ENCODE measurements at regions not wholly inside any gene's neighbourhood (a gene's known extent, or its start where the extent isn't known, plus 50 kb on each side); places are given as distances from the start of the nearest gene placed in this dataset.
"Not testable (repeated sequence)": the region's sequence is repeated elsewhere in the genome, so short reads cannot be mapped to it uniquely, and the experiment has no call there.

DNA sequence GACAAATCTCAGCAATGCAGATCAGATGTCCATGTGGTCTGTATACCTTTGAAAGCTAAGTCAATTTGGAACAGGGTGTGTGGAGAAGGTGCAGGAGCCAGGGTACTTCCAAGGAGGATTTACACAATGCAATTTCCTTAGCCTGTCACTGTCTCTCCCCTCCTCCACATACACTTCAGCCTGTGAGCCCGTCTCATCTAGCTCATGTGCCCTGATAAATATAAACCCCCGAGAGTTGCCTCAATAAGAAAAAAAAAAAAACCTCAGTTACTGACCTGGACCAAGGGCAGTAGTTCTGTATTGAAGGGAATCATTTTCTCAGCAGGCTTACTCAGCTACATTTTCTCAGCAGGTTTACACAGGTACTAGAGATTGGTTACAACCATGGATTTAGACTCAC, 132.1 kb upstream of the PELI2 start:
- no peak for DNase-seq

DNA sequence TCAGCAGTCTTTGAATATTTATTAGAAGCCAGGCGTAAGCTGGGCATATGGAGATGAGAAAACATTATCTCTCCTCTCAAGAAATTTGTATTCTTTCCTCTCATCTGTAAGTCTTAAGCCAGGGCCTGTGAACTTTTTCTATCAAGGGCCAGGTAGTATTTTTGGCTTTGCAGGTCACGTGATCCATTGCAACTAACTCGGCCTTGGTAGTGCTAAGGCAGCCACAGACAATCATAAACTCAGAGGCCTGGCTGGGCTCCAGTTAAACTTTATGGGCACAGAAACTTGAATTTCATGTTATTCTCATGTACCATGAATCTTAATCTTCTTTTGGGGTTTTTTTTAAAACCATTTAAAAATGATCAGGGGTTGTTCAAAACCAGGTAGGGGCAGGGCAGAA, 117.4 kb upstream of the PELI2 start:
- no peak for DNase-seq

GRCh38 chr14:56002342-56002741, 115.9 kb upstream of the PELI2 start:
- DNase-seq = no peak

GRCh38 chr14:56002876-56003625, 115.2 kb upstream of the PELI2 start:
- DNase-seq = no peak

DNA sequence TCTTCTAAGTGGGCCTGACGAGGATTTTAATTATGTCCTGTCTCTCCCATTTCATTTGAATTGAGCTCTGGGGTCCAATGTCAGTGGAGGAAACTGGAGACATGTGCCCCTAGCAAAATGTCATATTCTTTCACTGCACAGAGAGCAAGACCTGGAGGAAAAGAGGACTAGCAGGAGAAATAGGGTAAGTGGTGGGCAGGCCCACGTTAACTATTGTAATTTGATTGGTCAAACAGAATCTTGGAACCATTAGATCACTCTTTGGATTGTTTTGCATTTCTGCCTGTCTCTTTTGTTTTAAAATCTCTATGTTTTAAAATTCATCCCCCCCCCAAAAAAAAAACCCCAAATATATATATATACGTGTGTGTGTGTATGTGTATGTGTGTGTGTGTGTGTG, 113.9 kb upstream of the PELI2 start:
- no peak for DNase-seq

- peak in 1 of 2 experiments; percentile 23 for DNase-seq
Observed at GRCh38 chr14:56004786-56005185, 113.4 kb upstream of the PELI2 start.

- no peak for DNase-seq
Observed at GRCh38 chr14:56005191-56006053, 112.8 kb upstream of the PELI2 start.

DNA sequence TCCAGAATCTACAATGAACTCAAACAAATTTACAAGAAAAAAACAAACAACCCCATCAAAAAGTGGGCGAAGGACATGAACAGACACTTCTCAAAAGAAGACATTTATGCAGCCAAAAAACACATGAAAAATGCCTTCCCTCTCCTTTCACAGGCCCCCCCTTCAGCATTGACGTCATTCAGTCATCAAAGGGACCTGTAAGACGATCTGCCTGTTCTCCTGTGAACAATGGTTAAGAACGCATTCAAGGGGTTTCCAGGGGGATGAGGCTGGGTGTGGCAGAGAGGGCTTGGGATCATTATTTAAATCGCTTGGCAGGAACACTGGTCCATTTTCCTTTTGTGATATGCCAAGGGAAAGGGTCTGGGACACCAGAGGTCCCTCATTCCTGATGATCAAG, 110.7 kb upstream of the PELI2 start:
- DNase-seq = not testable (repeated sequence)

- no peak for DNase-seq
Observed at GRCh38 chr14:56008150-56008549, 110.1 kb upstream of the PELI2 start.

GRCh38 chr14:56008661-56009060, 109.5 kb upstream of the PELI2 start:
- not testable (repeated sequence) for DNase-seq

DNA sequence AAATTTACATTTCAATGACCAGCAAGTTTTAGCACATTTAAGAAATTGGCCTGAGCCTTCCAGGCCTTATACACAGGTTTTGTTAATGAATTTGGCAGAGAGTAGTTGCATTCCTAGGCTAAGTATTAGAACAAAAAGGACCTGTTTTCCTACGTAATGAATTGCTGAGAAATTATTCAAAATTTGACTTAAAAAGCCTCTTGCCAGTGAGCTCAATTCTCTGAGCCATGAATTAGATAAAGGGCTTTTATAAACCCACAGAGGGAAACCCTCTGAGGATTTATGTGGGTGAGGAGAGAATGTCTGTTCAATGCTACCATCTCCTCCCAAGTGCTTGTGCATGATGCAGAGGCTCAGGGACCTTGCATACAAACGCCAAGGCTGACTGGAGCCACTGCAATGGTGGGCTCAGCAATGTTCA, 94.5 kb upstream of the PELI2 start:
- no peak for DNase-seq

DNA sequence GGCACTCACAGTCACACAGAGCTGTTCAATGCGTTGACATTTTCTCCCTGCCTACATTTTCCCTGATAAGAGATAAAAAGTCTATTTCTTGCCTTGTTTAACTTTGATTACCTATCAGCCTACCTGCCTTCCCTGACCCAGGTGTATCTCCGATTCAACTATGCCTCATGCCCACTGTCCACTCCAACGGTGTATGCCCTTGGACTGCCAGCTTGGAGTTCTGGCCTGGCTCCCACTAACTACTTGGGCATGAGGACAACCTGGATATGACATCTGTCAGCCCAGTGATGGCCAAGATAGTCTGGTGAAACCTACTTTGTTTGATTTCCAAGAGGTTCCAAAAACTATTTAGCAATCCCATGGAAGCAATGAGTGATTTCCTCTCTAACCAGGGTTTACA, 93.0 kb upstream of the PELI2 start:
- no peak for DNase-seq

DNA sequence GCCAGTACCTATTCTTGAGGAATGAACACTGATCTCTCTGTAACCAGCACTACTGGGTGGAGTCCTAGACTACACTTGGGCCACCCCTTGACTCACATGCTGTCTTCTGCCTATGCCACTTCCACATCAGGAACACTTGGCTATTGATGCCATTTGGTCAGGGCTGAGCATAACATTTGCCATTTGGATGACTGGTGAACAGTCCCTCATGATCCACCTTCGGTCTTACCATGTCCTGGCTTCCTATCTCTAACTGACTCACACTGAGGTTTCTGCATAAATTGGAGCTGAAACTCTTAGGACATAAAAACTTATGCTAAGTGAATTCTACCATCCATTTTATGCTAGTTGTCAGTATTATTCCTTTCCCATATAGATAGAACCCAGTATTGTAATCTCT, 91.7 kb upstream of the PELI2 start:
- DNase-seq = no peak

DNA sequence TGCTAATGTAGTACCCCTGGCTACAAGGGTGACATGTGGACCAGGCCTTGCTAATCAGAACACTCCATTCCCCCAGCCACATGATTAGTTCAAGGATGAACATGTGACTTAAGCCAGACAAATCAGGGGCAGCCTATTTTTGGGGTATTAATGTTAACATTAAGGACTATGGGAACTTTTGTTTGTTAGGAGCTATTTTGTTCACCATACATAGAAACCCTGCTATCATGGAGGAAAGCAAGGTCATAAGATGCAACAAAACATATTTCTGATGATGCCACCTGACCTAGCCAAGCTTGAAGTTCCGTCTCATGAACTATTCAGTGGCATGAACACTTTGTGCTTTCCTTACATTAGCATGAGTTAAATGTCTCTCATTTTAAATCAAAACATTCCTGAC, 90.8 kb upstream of the PELI2 start:
- DNase-seq = no peak

- no peak for DNase-seq
Observed at GRCh38 chr14:56027916-56028712, 90.1 kb upstream of the PELI2 start.

DNA sequence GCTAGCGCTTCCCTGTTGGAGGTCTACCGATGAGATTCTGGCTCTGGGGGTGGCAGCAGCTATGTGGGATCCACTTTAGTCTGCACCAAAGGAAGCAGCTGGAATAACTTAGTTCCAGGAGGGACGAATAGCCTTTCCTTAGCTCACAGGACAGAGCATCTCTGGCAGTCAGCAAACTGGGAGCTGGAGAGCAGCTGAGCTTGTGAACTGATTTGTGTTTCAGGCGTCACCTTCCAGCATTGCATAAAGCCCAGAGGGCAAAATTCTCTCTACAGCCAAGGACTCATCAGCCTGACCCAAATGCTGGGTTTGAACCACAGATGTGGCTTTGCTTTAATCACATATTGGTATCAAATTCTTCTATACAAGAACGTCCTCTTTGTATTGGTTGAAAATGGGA, 81.9 kb upstream of the PELI2 start:
- no peak for DNase-seq

GRCh38 chr14:56040121-56040520, 78.1 kb upstream of the PELI2 start:
- DNase-seq = no peak

GRCh38 chr14:56044196-56044595, 74.0 kb upstream of the PELI2 start:
- DNase-seq = no peak

DNA sequence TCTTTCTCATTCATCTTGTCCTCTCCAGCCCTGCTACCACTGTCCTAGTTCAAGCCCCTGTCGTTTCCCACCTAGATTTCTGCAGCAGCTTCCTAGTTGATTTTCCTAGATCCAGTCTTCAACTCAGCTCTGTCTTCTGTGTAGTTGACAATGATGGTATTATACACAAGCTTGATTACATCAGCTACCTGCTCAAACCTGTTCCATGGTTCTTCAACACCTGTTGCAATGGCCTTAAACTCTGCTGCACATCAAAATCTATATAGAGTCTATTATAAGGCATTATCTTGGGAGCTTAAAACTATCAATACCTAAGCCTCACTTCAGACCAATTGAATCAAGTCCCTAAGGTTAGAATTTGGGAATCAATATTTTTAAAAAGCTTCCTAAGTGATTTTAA, 71.7 kb upstream of the PELI2 start:
- DNase-seq = no peak

DNA sequence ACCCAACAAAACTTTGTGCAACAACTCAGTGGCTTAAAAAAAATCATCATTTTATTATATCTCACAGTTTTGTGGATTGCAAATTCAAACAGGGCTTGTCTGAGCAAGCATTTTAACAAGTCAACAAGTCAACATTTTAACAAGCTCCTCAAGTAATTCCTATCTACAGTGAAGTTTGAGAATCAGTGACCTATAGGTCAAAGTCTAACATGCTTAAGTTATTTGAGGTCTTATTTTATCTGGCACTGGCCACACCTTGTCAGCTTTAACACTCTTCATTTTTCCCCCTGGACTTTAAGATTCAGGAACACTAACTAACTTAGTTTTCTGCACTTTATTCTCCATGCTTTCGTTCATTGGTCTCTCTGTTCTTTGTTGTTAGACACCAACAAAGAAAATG, 71.2 kb upstream of the PELI2 start:
- no peak for DNase-seq

DNA sequence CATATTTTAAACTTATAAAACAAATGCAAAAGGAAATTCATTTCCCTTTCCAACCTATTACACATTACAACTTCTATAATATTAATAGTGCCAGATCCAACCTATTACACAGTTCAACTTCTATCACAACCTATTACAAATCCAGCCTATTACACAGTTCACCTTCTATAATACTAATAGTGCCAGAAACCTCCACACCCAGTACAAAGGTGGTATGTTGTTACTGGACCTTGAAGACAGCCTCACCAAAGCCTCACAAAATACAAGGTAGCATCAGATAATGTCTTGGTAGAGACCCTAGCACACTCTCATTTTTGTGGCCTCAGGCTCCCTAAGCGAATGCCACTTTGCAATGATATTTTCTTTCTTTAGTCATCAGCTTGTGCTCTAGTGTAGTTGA, 68.7 kb upstream of the PELI2 start:
- DNase-seq = no peak

DNA sequence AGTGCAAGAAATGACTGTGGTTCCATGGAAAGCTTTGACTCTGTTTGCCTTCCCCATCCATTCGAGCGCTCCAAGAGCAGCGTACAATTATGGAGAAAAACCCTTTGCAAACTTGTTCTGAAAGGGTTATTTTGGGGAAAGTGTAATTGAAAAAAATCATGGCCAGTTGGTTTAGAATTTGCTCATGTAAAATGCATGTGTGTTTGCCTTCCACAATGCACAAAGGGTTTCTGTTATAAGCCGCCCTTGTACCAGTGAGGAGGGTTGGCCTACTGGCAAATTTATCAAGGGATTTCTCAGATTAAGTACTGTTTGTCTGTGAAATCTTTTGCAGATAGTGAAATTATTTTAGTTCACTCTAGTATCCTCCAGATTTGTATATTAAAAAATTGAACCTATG, 62.7 kb upstream of the PELI2 start:
- no peak for DNase-seq

- DNase-seq = no peak
Observed at GRCh38 chr14:56056031-56056430, 62.2 kb upstream of the PELI2 start.

Data from stimulated activated CD4-positive, alpha-beta T cell treated with anti-CD3 and anti-CD28 coated beads, Interleukin-4, amount 100 ng/mL, for 4 hours (primary cell).